ENCODE measurements at regions not wholly inside any gene's neighbourhood (a gene's known extent, or its start where the extent isn't known, plus 50 kb on each side); places are given as distances from the start of the nearest gene placed in this dataset.

DNA sequence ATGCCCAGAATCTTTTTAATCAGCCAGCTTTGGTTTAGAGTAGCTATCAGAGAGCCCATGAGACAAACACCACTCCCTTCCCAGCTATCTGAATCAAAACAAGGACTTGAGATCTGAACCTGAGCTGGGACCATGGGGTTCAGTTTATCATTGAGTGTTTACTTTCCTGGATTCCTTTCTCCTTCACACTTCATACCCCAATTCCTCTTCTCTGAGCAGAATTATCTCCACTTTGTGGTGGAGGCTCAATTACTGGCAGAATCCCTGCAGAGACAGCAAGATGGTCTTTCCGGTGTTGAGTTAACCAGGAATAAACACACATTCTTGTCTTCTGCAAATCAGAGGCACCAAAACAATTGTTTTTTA lies 102.4 kb downstream of the RPL22L1 start:
- no peaks in the 10 kb centered on the region for H3F3A ChIP-seq (ENCODE audit: insufficient read depth)
- H3K36me3 ChIP-seq (ENCODE audit: low read length) = no peaks in the 10 kb centered on the region
- H4K20me1 ChIP-seq (ENCODE audit: low read depth, low read length) = no peaks in the 10 kb centered on the region
- no peaks in the 10 kb centered on the region for H3K9me2 ChIP-seq (replicated peaks; ENCODE audit: insufficient read depth, low read length)
- no peak for TF ChIP-seq EZH2phosphoT487 (conservative IDR thresholded peaks at IDR 0.05; ENCODE audit: low read length)
- TF ChIP-seq, protein P1, sequence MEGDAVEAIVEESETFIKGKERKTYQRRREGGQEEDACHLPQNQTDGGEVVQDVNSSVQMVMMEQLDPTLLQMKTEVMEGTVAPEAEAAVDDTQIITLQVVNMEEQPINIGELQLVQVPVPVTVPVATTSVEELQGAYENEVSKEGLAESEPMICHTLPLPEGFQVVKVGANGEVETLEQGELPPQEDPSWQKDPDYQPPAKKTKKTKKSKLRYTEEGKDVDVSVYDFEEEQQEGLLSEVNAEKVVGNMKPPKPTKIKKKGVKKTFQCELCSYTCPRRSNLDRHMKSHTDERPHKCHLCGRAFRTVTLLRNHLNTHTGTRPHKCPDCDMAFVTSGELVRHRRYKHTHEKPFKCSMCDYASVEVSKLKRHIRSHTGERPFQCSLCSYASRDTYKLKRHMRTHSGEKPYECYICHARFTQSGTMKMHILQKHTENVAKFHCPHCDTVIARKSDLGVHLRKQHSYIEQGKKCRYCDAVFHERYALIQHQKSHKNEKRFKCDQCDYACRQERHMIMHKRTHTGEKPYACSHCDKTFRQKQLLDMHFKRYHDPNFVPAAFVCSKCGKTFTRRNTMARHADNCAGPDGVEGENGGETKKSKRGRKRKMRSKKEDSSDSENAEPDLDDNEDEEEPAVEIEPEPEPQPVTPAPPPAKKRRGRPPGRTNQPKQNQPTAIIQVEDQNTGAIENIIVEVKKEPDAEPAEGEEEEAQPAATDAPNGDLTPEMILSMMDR (IDR thresholded peaks at IDR 0.05; ENCODE audit: insufficient read depth, low read length, poor library complexity, severe bottlenecking) = no peak
- no peaks in the 10 kb centered on the region for H3K79me2 ChIP-seq (ENCODE audit: insufficient read depth, low read length)
- no peaks in the 10 kb centered on the region for H3K27me3 ChIP-seq (ENCODE audit: low read length)
- no peak overlapping the region for H3K9ac ChIP-seq (ENCODE audit: low read length)
- no peak overlapping the region for H3K4me2 ChIP-seq (ENCODE audit: low read depth, low read length, poor library complexity, severe bottlenecking)
- H3K9me3 ChIP-seq (ENCODE audit: insufficient read depth, low read length) = no peaks in the 10 kb centered on the region
- H3K4me3 ChIP-seq (ENCODE audit: insufficient read depth, low read length, poor library complexity, severe bottlenecking) = no peak overlapping the region
- no peak overlapping the region for H2AFZ ChIP-seq (ENCODE audit: low read depth, low read length, severe bottlenecking)
- no peak overlapping the region for H3K27ac ChIP-seq (ENCODE audit: low read depth, low read length)

DNA sequence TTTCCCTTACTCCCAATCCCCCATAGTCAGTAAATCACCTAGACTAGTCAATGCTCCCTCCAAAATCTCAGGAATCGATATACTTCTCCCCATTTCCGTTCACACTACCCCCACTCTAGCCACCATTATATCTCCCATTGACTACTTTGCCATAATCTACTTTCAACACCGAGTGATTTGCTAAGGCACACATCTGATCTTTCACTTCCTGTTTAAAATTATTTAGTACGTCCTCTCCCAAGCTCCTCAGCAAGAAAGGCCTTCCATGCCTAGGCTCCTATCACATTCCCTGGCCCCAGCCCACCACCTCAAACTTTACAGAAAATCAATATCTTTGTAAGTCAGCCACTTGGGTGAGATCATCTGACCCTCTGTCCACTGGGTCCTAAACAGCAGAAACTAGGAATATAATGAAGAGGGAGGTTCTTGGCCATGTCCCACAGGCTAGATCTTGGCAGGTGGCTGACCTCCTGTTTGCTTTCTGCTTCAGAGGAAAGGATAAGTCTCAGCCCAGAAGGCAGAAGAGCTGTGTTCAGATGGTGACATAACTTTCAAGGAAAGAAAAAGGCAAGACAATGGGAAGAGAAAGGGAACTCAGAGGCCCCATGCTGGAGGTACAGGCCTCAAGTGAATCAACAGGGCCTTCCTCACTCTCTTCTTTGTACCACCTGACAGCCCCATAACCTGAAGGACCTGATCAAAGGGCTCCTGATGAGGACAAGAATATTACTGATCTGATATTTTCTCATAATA lies 103.0 kb downstream of the RPL22L1 start:
- H3K27ac ChIP-seq (ENCODE audit: low read depth, low read length) = no peak overlapping the region

DNA sequence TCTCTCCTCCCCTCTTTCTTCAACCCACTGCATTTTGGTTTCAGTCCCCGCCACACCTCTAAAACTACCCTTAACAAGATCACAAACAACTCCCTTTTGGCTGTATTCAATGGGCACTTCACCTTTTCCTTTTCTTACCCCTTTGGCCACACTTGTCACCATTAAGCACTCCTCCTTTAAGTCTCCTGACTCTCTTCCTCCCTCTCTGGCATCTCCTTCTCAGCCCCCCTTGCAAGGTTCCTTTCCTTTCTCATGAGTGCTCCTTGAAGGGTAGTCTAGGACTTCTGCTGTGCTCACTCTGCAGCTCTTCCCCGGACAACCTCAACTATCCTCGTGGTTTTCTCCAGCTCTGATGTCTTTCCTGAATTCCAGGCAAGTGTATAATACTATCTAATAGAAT lies 103.7 kb downstream of the RPL22L1 start:
- Histone ChIP-seq H3K9me2 (replicated peaks; ENCODE audit: insufficient read depth, low read length) (no peaks in the 10 kb centered on the region), H3K27me3 (ENCODE audit: low read length) (no peaks in the 10 kb centered on the region), H3K27ac (ENCODE audit: low read depth, low read length) (no peak overlapping the region), H3K4me3 (ENCODE audit: insufficient read depth, low read length, poor library complexity, severe bottlenecking) (no peak overlapping the region), H2AFZ (ENCODE audit: low read depth, low read length, severe bottlenecking) (no peak overlapping the region), H3K36me3 (ENCODE audit: low read length) (no peaks in the 10 kb centered on the region), H3F3A (ENCODE audit: insufficient read depth) (no peaks in the 10 kb centered on the region), H3K9ac (ENCODE audit: low read length) (no peak overlapping the region), H3K9me3 (ENCODE audit: insufficient read depth, low read length) (no peaks in the 10 kb centered on the region), H3K4me2 (ENCODE audit: low read depth, low read length, poor library complexity, severe bottlenecking) (no peak overlapping the region), H3K79me2 (ENCODE audit: insufficient read depth, low read length) (no peaks in the 10 kb centered on the region), H4K20me1 (ENCODE audit: low read depth, low read length) (no peaks in the 10 kb centered on the region)
- TF ChIP-seq EZH2phosphoT487 (conservative IDR thresholded peaks at IDR 0.05; ENCODE audit: low read length) = no peak
- TF ChIP-seq, protein P1 (IDR thresholded peaks at IDR 0.05; ENCODE audit: insufficient read depth, low read length, poor library complexity, severe bottlenecking) = no peak

More for the DNA sequence above, 103.0 kb downstream of the RPL22L1 start:
- Histone ChIP-seq H2AFZ (ENCODE audit: low read depth, low read length, severe bottlenecking) (no peak overlapping the region), H4K20me1 (ENCODE audit: low read depth, low read length) (no peaks in the 10 kb centered on the region), H3K4me2 (ENCODE audit: low read depth, low read length, poor library complexity, severe bottlenecking) (no peak overlapping the region), H3K36me3 (ENCODE audit: low read length) (no peaks in the 10 kb centered on the region), H3F3A (ENCODE audit: insufficient read depth) (no peaks in the 10 kb centered on the region), H3K79me2 (ENCODE audit: insufficient read depth, low read length) (no peaks in the 10 kb centered on the region), H3K9me3 (ENCODE audit: insufficient read depth, low read length) (no peaks in the 10 kb centered on the region), H3K9me2 (replicated peaks; ENCODE audit: insufficient read depth, low read length) (no peaks in the 10 kb centered on the region), H3K9ac (ENCODE audit: low read length) (no peak overlapping the region), H3K27me3 (ENCODE audit: low read length) (no peaks in the 10 kb centered on the region), H3K4me3 (ENCODE audit: insufficient read depth, low read length, poor library complexity, severe bottlenecking) (no peak overlapping the region)
- TF ChIP-seq, protein P1 (IDR thresholded peaks at IDR 0.05; ENCODE audit: insufficient read depth, low read length, poor library complexity, severe bottlenecking) = no peak
- TF ChIP-seq EZH2phosphoT487 (conservative IDR thresholded peaks at IDR 0.05; ENCODE audit: low read length) = no peak

All from SU-DHL-6 (cell line).